ENCODE measurements at regions not wholly inside any gene's neighbourhood (a gene's known extent, or its start where the extent isn't known, plus 50 kb on each side); places are given as distances from the start of the nearest gene placed in this dataset.
A peak's percentile ranks its signal among the peaks of the same experiment; 100 is the strongest.

DNA sequence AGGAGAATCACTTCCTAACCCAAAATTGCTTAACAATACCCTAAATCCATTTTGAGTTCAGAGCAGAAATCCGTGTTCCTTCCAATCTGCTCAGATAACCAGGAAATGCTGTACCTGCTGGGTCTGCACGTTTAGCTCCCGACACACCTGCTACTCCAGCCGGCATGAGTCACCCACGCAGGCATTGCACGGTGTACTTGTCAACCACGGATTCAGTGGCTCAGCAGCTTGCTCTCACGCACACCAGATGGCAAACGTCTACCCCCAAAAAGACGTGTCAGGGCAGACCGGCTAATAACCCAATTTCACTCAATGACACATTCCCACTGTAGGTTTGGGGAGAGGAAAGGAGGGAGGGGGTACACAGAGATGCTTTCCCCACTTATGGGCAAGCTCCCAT lies 468.1 kb downstream of the SOX9 start:
- POLR2A ChIA-PET, result no interaction called here
- Mint-ChIP-seq H3K9me3 (no peaks in the 10 kb centered on the region), H3K36me3 (no peaks in the 10 kb centered on the region), H3K4me3 (no peak overlapping the region), H3K27me3 (ENCODE audit: low read depth) (peaks cover 47% of the 10 kb centered on the region), H3K27ac (no peak overlapping the region), H3K4me1 (peaks cover 37% of the 10 kb centered on the region)
- no peak for ATAC-seq
- CTCF ChIA-PET, result interaction anchor here (0.9 to 1.7 kb wide), 3 partner anchors 14 to 32 kb away, joined by 3 to 7 read pairs (median 4); no protein-coding TSS in a partner anchor
- TF ChIP-seq, protein P1, sequence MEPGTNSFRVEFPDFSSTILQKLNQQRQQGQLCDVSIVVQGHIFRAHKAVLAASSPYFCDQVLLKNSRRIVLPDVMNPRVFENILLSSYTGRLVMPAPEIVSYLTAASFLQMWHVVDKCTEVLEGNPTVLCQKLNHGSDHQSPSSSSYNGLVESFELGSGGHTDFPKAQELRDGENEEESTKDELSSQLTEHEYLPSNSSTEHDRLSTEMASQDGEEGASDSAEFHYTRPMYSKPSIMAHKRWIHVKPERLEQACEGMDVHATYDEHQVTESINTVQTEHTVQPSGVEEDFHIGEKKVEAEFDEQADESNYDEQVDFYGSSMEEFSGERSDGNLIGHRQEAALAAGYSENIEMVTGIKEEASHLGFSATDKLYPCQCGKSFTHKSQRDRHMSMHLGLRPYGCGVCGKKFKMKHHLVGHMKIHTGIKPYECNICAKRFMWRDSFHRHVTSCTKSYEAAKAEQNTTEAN (CRISPR knock-in tag; IDR thresholded peaks at IDR 0.05), result no peak
- no peak for TF ChIP-seq ELF4 (CRISPR knock-in tag; IDR thresholded peaks at IDR 0.05; ENCODE audit: low read depth)
- 0 out of 2 replicates have a peak, but pooled peaks have one; percentile 34 for TF ChIP-seq GABPB1 (CRISPR knock-in tag; IDR thresholded peaks at IDR 0.05)
- TF ChIP-seq, protein P2, sequence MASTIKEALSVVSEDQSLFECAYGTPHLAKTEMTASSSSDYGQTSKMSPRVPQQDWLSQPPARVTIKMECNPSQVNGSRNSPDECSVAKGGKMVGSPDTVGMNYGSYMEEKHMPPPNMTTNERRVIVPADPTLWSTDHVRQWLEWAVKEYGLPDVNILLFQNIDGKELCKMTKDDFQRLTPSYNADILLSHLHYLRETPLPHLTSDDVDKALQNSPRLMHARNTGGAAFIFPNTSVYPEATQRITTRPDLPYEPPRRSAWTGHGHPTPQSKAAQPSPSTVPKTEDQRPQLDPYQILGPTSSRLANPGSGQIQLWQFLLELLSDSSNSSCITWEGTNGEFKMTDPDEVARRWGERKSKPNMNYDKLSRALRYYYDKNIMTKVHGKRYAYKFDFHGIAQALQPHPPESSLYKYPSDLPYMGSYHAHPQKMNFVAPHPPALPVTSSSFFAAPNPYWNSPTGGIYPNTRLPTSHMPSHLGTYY (CRISPR knock-in tag; IDR thresholded peaks at IDR 0.05), result no peak
- TF ChIP-seq ZNF416 (CRISPR knock-in tag; IDR thresholded peaks at IDR 0.05), result no peak
- no peak for DNase-seq (ENCODE audit: low spot score)

DNA sequence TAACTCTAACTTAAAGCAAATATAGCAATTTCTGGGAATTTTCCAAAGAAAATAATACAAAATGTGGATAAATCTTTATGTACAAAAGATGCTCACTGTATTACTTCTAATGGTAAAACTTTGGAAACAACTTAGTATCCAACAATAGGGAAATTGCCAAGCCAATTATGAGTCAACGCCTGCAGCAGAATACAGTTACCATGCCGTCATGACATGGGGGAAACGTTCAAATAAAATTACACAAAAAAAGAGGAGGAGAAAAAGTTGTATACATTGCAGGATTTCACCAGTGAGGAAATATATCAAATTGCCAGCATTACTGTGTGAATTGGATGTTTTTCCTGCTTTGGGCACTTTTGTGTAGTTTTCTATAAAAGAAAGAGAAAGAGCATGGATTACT lies 469.6 kb downstream of the SOX9 start:
- ChIA-PET CTCF (no interaction called here), POLR2A (interaction anchor here (1.0 kb wide), 1 partner anchor 28 kb away, joined by 3 read pairs; no protein-coding TSS in a partner anchor)
- Mint-ChIP-seq H3K4me1 (peaks cover 40% of the 10 kb centered on the region), H3K4me3 (peak overlapping the region; percentile 29; the same call in 1 of the 2 replicates), H3K27me3 (ENCODE audit: low read depth) (peaks cover 50% of the 10 kb centered on the region), H3K36me3 (no peaks in the 10 kb centered on the region), H3K27ac (no peak overlapping the region), H3K9me3 (no peaks in the 10 kb centered on the region)
- no peak for DNase-seq (ENCODE audit: low spot score)
- no peak for ATAC-seq
- TF ChIP-seq, protein P3, sequence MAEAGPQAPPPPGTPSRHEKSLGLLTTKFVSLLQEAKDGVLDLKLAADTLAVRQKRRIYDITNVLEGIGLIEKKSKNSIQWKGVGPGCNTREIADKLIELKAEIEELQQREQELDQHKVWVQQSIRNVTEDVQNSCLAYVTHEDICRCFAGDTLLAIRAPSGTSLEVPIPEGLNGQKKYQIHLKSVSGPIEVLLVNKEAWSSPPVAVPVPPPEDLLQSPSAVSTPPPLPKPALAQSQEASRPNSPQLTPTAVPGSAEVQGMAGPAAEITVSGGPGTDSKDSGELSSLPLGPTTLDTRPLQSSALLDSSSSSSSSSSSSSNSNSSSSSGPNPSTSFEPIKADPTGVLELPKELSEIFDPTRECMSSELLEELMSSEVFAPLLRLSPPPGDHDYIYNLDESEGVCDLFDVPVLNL (CRISPR knock-in tag; IDR thresholded peaks at IDR 0.05; ENCODE audit: borderline replicate concordance, low read depth), result no peak
- TF ChIP-seq TCF7 (CRISPR knock-in tag; IDR thresholded peaks at IDR 0.05; ENCODE audit: low read depth) (no peak), ZBTB21 (CRISPR knock-in tag; IDR thresholded peaks at IDR 0.05; ENCODE audit: borderline replicate concordance) (no peak), JUN (CRISPR knock-in tag; IDR thresholded peaks at IDR 0.05) (no peak), FOXJ3 (CRISPR knock-in tag; IDR thresholded peaks at IDR 0.05; ENCODE audit: borderline replicate concordance) (no peak), PRRX2 (CRISPR knock-in tag; IDR thresholded peaks at IDR 0.05) (no peak), SP1 (CRISPR knock-in tag; conservative IDR thresholded peaks at IDR 0.05) (no peak), ZNF317 (CRISPR knock-in tag; IDR thresholded peaks at IDR 0.05; ENCODE audit: borderline replicate concordance, low read depth) (no peak)
- TF ChIP-seq, protein P4, sequence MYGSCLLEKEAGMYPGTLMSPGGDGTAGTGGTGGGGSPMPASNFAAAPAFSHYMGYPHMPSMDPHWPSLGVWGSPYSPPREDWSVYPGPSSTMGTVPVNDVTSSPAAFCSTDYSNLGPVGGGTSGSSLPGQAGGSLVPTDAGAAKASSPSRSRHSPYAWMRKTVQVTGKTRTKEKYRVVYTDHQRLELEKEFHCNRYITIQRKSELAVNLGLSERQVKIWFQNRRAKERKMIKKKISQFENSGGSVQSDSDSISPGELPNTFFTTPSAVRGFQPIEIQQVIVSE (CRISPR knock-in tag; IDR thresholded peaks at IDR 0.05; ENCODE audit: borderline replicate concordance), result no peak

DNA sequence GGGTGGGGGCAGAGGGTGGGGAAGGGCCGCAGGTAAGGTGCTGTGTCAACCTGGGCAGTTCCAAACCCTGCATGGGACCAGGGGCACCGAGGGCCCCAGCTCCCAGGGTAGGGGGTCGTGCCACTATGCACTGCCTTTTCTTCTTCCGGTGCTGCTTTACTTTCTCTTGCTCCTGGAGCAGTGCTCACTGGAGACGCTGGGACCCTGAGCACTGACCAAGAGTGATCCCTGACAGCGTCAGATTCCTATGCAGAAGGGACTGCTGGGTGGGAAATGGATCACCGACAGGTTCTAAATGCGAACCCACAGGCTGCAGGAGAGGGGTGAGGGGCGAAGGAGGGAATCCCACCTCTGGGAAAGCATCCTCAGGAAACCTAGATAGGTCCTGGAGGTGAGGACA lies 470.1 kb downstream of the SOX9 start:
- no peak for ATAC-seq
- Mint-ChIP-seq H3K27ac (no peak overlapping the region), H3K4me1 (peaks cover 40% of the 10 kb centered on the region), H3K27me3 (ENCODE audit: low read depth) (peaks cover 53% of the 10 kb centered on the region), H3K9me3 (no peaks in the 10 kb centered on the region), H3K4me3 (peak overlapping the region; percentile 84), H3K36me3 (no peaks in the 10 kb centered on the region)
- no peak for DNase-seq (ENCODE audit: low spot score)
- POLR2A ChIA-PET, result interaction anchor here (0.6 to 1.0 kb wide), 2 partner anchors 27 to 469 kb away, joined by 3 to 10 read pairs; no protein-coding TSS in a partner anchor
- CTCF ChIA-PET, result interaction anchor here (2.5 to 2.7 kb wide), 2 partner anchors 30 to 34 kb away, joined by 6 to 28 read pairs; no protein-coding TSS in a partner anchor
- no peak for TF ChIP-seq NFATC4 (CRISPR knock-in tag; IDR thresholded peaks at IDR 0.05)
- TF ChIP-seq, protein P5, sequence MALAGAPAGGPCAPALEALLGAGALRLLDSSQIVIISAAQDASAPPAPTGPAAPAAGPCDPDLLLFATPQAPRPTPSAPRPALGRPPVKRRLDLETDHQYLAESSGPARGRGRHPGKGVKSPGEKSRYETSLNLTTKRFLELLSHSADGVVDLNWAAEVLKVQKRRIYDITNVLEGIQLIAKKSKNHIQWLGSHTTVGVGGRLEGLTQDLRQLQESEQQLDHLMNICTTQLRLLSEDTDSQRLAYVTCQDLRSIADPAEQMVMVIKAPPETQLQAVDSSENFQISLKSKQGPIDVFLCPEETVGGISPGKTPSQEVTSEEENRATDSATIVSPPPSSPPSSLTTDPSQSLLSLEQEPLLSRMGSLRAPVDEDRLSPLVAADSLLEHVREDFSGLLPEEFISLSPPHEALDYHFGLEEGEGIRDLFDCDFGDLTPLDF (CRISPR knock-in tag; IDR thresholded peaks at IDR 0.05), result no peak
- TF ChIP-seq PRRX2 (CRISPR knock-in tag; IDR thresholded peaks at IDR 0.05), result no peak
- TF ChIP-seq TP53 (CRISPR knock-in tag; IDR thresholded peaks at IDR 0.05), result no peak
- TF ChIP-seq NFE2L1 (CRISPR knock-in tag; IDR thresholded peaks at IDR 0.05), result no peak
- TF ChIP-seq SP1 (CRISPR knock-in tag; conservative IDR thresholded peaks at IDR 0.05), result no peak

Data from WTC11 (cell line).